Neural progenitor cell (in vitro differentiated cells): ENCODE measurements at regions not wholly inside any gene's neighbourhood (a gene's known extent, or its start where the extent isn't known, plus 50 kb on each side); places are given as distances from the start of the nearest gene placed in this dataset.

ENCODE experiments used
- CTCF ChIP-seq: fragments of 200-600 bp; sonication (generic); IDR thresholded peaks from 2 replicates; pipeline ENCODE4 v1.5.1; 2017; ENCODE audit warnings: antibody characterized with exemption, mild to moderate bottlenecking
- EZH2 ChIP-seq: fragments of 200-600 bp; sonication (generic); IDR thresholded peaks from 2 replicates; pipeline ENCODE4 v1.6.1; 2017; ENCODE audit warnings: antibody characterized with exemption, mild to moderate bottlenecking, moderate library complexity

DNA sequence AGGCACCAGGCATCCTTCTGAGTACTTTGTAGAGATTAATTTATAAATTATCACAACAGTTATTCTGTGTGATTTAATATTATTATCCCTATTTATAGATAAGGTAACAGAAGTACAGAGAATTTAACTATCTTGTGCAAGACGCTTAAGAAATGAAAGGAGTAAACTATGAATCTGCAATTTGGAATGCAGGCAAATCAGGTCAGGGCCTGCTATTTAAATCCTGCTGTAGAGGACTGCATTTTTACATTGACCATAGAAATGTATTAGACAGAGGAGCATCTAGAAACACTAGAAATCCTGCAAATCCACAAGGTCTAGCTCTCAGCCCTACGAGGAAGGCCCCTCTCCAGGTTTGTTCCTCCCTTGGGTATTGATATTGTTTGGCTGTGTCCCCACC lies 336.2 kb downstream of the ETS1 start:
- TF ChIP-seq EZH2 = no peak
- no peak for TF ChIP-seq CTCF
